ENCODE measurements at regions not wholly inside any gene's neighbourhood (a gene's known extent, or its start where the extent isn't known, plus 50 kb on each side); places are given as distances from the start of the nearest gene placed in this dataset.

DNA sequence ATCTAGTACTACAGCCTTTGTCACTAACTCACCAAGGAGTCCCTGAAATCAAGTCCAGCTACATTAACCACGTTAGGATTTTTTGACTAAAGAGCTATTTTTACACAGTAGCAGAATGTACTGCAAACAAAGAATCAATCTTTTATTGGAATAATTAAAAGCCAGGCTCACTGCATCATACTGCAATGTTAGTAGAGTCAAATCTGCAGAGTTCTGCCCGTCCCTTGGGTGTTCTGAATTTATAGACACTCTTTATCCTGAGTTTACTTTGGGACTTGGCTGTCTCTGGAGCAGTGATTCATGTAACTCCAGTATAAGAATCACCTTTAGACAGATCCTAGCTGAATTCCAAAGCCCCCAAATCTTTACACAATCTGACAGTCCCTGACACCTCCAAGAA, 127.9 kb upstream of the THSD7B start:
- TF ChIP-seq, protein P1, sequence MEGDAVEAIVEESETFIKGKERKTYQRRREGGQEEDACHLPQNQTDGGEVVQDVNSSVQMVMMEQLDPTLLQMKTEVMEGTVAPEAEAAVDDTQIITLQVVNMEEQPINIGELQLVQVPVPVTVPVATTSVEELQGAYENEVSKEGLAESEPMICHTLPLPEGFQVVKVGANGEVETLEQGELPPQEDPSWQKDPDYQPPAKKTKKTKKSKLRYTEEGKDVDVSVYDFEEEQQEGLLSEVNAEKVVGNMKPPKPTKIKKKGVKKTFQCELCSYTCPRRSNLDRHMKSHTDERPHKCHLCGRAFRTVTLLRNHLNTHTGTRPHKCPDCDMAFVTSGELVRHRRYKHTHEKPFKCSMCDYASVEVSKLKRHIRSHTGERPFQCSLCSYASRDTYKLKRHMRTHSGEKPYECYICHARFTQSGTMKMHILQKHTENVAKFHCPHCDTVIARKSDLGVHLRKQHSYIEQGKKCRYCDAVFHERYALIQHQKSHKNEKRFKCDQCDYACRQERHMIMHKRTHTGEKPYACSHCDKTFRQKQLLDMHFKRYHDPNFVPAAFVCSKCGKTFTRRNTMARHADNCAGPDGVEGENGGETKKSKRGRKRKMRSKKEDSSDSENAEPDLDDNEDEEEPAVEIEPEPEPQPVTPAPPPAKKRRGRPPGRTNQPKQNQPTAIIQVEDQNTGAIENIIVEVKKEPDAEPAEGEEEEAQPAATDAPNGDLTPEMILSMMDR (conservative IDR thresholded peaks at IDR 0.05) = no peak
- TF ChIP-seq EZH2 (IDR thresholded peaks at IDR 0.05; ENCODE audit: low read depth) = no peak
